Upper lobe of right lung (tissue), 1 donor: ENCODE measurements at regions not wholly inside any gene's neighbourhood (a gene's known extent, or its start where the extent isn't known, plus 50 kb on each side); places are given as distances from the start of the nearest gene placed in this dataset.
A peak's percentile ranks its signal among the peaks of the same experiment; 100 is the strongest.
"Not testable (repeated sequence)": the region's sequence is repeated elsewhere in the genome, so short reads cannot be mapped to it uniquely, and the experiment has no call there.

Source experiments
- ATAC-seq: fragments of 200-7000 bp; cut with Tn5 transposase; one replicate; pipeline ENCODE4 v1.9.1; 2020; ENCODE audit warnings: mild to moderate bottlenecking, moderate library complexity
- DNase-seq: peaks from one replicate; pipeline ENCODE4 v3.0.0-alpha.2; 2020
- H3K27ac ChIP-seq: fragments of 200-600 bp; one replicate; pipeline ENCODE4 v1.8.0; 2022
- H3K27me3 ChIP-seq: fragments of 200-600 bp; one replicate; pipeline ENCODE4 v1.8.0; 2022; ENCODE audit warnings: mild to moderate bottlenecking
- H3K36me3 ChIP-seq: fragments of 200-600 bp; one replicate; pipeline ENCODE4 v1.8.0; 2022
- H3K4me1 ChIP-seq: fragments of 200-600 bp; one replicate; pipeline ENCODE4 v1.8.0; 2022
- H3K4me3 ChIP-seq: fragments of 200-600 bp; one replicate; pipeline ENCODE4 v1.8.0; 2022; ENCODE audit warnings: mild to moderate bottlenecking
- H3K9me3 ChIP-seq: fragments of 200-600 bp; one replicate; pipeline ENCODE4 v1.8.0; 2022
- intact Hi-C: fragments of 100-400 bp; cut with DNase I; formaldehyde crosslinking; loops from one replicate; pipeline ENCODE4 v1.11.0; 2022
- donor health status: DM: no; HTN: yes; CAD: no; lungs with severe emphysema.

- H3K27me3 ChIP-seq, H3K9me3 ChIP-seq, DNase-seq, H3K36me3 ChIP-seq, H3K4me3 ChIP-seq, H3K27ac ChIP-seq, H3K4me1 ChIP-seq, intact Hi-C loops: not testable (repeated sequence)
- ATAC-seq, result peak; percentile 39
Measured at GRCh38 chr2:87956613-87957012, 59.7 kb downstream of the RNU2-63P start.

GRCh38 chr2:87949008-87949407 lies 67.3 kb downstream of the RNU2-63P start:
- intact Hi-C loops, H3K36me3 ChIP-seq, DNase-seq, H3K4me1 ChIP-seq, H3K9me3 ChIP-seq, ATAC-seq, H3K27me3 ChIP-seq, H3K4me3 ChIP-seq, H3K27ac ChIP-seq: not testable (repeated sequence)

- H3K4me1 ChIP-seq, DNase-seq, H3K9me3 ChIP-seq, ATAC-seq, H3K27me3 ChIP-seq, H3K36me3 ChIP-seq, H3K27ac ChIP-seq, intact Hi-C loops, H3K4me3 ChIP-seq: not testable (repeated sequence)
Measured at GRCh38 chr2:87946644-87947370, 69.5 kb downstream of the RNU2-63P start.

DNA sequence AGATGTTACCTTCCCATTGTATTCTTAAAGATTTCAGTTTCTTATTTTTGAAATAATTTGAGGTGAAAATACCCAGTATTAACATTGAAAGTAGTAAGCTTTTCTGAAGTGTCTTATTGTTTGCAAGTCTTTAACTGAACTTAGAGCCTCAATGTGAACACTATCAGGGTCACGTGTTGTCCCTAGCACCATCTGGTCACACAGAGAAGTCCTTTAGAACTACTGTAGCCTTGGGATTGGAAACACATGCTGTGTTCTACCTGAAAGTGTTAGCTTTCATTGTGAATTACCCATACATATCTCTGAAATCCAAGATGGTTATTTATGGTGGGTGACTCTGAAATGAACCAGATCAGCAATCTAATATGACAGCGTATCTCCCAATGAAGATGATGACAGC lies 77.0 kb downstream of the RNU2-63P start:
- H3K4me1 ChIP-seq, H3K4me3 ChIP-seq, H3K9me3 ChIP-seq, ATAC-seq, intact Hi-C loops, DNase-seq, H3K27ac ChIP-seq, H3K36me3 ChIP-seq, H3K27me3 ChIP-seq: not testable (repeated sequence)

GRCh38 chr2:87919023-87919665 lies 93.5 kb upstream of the RGPD2 start:
- DNase-seq, H3K9me3 ChIP-seq, H3K27ac ChIP-seq, intact Hi-C loops, H3K36me3 ChIP-seq, H3K27me3 ChIP-seq, H3K4me1 ChIP-seq, ATAC-seq, H3K4me3 ChIP-seq: not testable (repeated sequence)

GRCh38 chr2:87917194-87917593 lies 91.6 kb upstream of the RGPD2 start:
- H3K4me3 ChIP-seq, intact Hi-C loops, H3K27me3 ChIP-seq, H3K27ac ChIP-seq, H3K4me1 ChIP-seq, H3K9me3 ChIP-seq, ATAC-seq, H3K36me3 ChIP-seq, DNase-seq: not testable (repeated sequence)

DNA sequence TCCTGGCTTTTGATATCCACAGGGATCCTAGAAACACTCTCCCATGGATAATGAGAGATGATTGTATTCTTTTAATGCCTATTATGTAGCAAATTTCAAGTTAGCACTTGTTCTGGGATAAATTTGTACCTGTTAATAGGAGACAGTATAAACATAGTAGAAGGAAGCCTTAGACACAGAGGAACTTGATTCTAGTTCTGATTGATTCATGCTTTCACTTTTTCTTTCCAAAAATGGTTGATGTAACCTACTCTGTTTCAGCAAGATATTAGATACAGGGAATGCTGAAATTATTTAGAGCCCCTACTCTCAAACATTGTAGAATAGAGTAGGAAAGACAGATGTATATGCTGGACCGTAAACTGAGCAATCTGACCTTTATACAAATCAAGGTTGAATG lies 85.3 kb upstream of the RGPD2 start:
- H3K27me3 ChIP-seq, H3K4me1 ChIP-seq, H3K27ac ChIP-seq, DNase-seq, ATAC-seq, H3K4me3 ChIP-seq, H3K36me3 ChIP-seq, intact Hi-C loops, H3K9me3 ChIP-seq: not testable (repeated sequence)

DNA sequence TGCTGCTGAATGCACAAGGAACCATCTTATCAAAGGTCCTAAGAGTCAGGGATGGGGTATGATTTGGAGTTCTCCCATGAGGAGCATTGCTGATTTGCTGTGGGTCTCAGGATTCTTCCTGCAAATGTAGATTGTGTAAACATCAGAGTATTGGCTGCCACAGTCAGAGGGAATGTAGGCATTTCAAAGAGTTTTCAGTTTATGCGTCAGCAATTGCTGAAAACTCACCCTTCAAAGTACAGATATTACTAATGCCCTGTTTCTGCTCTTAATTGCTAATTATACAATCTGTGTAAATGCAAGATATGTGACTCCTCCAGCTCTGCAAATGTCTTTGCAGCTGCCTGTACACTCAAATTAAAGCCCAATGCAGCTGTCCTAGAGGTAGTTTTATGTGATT lies 83.4 kb upstream of the RGPD2 start:
- ATAC-seq, H3K4me3 ChIP-seq, H3K4me1 ChIP-seq, intact Hi-C loops, H3K27ac ChIP-seq, H3K36me3 ChIP-seq, H3K27me3 ChIP-seq, DNase-seq, H3K9me3 ChIP-seq: not testable (repeated sequence)

DNA sequence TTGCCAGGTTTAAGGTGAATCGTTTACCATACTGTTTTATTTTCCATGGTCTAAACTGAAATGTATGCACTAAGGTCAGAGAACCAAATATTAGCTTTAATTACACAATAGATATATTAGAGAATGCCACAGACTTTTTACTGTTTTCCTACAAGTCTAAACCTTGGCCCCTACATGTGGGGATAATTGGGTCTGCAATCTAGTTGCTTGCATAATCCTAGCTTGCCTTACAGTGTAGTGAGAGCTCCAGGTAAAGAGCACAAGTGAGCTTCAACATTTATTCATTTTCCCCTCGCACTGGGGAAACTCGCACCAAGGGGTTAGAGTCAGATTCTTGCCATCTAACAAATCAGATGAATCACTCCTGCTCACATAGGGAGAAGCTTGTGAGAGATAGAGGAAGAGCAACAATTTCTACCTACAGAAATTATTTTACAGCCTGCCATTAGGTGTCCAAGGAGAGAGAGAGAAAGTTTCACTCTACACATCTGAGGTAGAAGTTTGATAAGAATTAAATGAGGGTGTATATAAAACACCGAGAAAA lies 82.0 kb upstream of the RGPD2 start:
- ATAC-seq, intact Hi-C loops, H3K27ac ChIP-seq, H3K9me3 ChIP-seq, H3K36me3 ChIP-seq, H3K27me3 ChIP-seq, H3K4me1 ChIP-seq, H3K4me3 ChIP-seq, DNase-seq: not testable (repeated sequence)

DNA sequence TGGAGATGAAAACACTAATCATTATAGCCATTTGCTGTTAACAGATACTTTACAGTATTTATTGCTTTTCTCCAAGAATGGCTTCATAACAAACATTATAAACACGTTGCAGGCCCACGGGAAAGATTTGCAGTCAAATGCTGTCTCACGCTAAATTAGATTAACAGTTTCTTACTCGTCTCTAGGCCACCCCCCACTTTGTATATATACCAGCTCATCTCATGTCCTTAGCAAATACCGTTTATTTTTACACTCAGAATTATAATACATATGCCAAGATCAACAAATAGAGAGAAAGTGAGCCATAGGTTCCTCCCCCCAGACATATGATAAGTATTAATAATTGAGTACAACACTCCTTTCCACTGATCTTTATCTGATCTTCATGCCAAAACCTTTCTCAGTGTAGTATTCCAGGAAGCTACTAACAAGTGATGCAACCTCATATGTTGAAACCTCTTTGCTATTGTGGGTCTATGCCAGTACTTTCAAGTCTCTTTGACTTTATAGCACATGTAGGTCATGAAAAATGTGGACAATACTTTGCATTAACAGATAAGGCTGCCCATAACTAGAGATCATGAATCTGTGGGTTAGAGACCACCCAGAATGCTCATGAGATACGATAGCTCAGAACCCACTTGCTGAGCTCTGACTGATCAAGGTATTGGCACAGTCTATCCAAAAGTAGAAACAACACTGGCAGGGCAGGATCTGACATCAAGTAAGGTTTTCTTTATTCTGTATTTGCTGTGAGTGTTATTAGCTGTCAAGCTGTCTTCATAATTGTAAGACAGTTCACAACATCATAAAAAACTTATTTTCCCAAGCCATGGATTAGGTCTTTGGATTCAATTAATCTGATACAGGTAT lies 77.9 kb upstream of the RGPD2 start:
- intact Hi-C loops, H3K27me3 ChIP-seq, H3K36me3 ChIP-seq, DNase-seq, H3K27ac ChIP-seq, H3K4me1 ChIP-seq, H3K4me3 ChIP-seq, H3K9me3 ChIP-seq: not testable (repeated sequence)
- peak; percentile 42 for ATAC-seq

DNA sequence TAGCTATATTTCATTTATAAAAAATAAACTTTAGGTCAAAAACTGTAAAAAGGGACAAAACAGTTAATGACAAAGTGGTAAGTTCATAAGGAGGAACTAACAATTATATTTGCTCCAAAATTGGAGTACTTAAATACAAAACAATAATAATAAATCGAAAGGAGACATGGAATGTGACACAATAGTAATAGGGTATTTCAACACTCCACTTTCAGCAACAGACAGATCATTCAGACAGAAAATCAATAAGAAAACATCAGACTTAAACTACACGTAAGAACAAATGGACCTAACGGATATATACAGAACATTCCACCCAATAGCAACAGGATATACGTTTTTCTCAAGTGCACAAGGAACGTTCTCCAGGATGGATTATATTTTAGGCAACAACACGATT lies 58.1 kb upstream of the RGPD2 start:
- DNase-seq, H3K27ac ChIP-seq, ATAC-seq, H3K4me1 ChIP-seq, intact Hi-C loops, H3K9me3 ChIP-seq, H3K36me3 ChIP-seq, H3K4me3 ChIP-seq, H3K27me3 ChIP-seq: not testable (repeated sequence)
